Aorta (tissue), 5 donors: ENCODE measurements at regions not wholly inside any gene's neighbourhood (a gene's known extent, or its start where the extent isn't known, plus 50 kb on each side); places are given as distances from the start of the nearest gene placed in this dataset.
"Not testable (repeated sequence)": the region's sequence is repeated elsewhere in the genome, so short reads cannot be mapped to it uniquely, and the experiment has no call there.

Source experiments
- ATAC-seq: fragments of 200-7000 bp; cut with Tn5 transposase; one replicate; pipeline ENCODE4 v1.9.1; 2022; ENCODE audit warnings: moderate library complexity; ENCODE audit not compliant: low FRiP score
- DNase-seq, 2 donors: peaks; one replicate each; pipeline ENCODE4 v3.0.0-alpha.2; 2020
- H3K27ac ChIP-seq, 2 donors: one replicate each; pipeline ENCODE4 v1.5.1; 2013; ENCODE audit warnings: low read length in 2 of 2, mild to moderate bottlenecking in 2 of 2, moderate library complexity in 2 of 2, control low read depth in 1 of 2, inconsistent platforms in 1 of 2, low read depth in 1 of 2
- H3K27me3 ChIP-seq, 2 donors: one replicate each; pipeline ENCODE4 v1.6.1; 2013; ENCODE audit warnings: control low read depth in 1 of 2, low read length in 1 of 2, mild to moderate bottlenecking in 1 of 2, moderate library complexity in 1 of 2; ENCODE audit not compliant: insufficient read depth in 2 of 2, control insufficient read depth in 1 of 2
- H3K36me3 ChIP-seq, 2 donors: one replicate each; pipeline ENCODE4 v1.6.1; 2013; ENCODE audit warnings: control low read depth in 1 of 2, low read length in 1 of 2, mild to moderate bottlenecking in 1 of 2; ENCODE audit not compliant: insufficient read depth in 2 of 2, control insufficient read depth in 1 of 2
- H3K4me1 ChIP-seq, 2 donors: one replicate each; pipeline ENCODE4 v1.6.1; 2013; ENCODE audit warnings: low read length in 2 of 2, control low read depth in 1 of 2, mild to moderate bottlenecking in 1 of 2, moderate library complexity in 1 of 2; ENCODE audit not compliant: insufficient read depth in 2 of 2, control insufficient read depth in 1 of 2
- H3K4me3 ChIP-seq, 2 donors: one replicate each; pipeline ENCODE4 v1.5.1; 2013; ENCODE audit warnings: low read length in 2 of 2, control low read depth in 1 of 2, mild to moderate bottlenecking in 1 of 2
- H3K9me3 ChIP-seq: one replicate; pipeline ENCODE4 v1.6.1; 2013; ENCODE audit warnings: mild to moderate bottlenecking, low read length; ENCODE audit not compliant: control insufficient read depth
- WGBS, 2 donors: extraction: QIAGEN DNeasy Blood & Tissue Kit; methylation state at CpG; one replicate each; pipeline ENCODE4 v1.1.7; 2013; 5-methylcytosine and 5-hydroxymethylcytosine counted together
- intact Hi-C, 2 donors: fragments of 100-400 bp; cut with DNase I; formaldehyde crosslinking; loops; one replicate each; pipeline versions ENCODE4 v1.14.2 to v1.15.0; 2022
- donor health status: healthy with polysubstance abuse.
- donor health status: Bipolar disorder and iron deficiency.
- donor health status: DM: no; HTN: no; CAD: no.
- donor health status: DM: no; HTN: no; CAD: no.
- donor health status: DM: yes; HTN: yes; CAD: no.

DNA sequence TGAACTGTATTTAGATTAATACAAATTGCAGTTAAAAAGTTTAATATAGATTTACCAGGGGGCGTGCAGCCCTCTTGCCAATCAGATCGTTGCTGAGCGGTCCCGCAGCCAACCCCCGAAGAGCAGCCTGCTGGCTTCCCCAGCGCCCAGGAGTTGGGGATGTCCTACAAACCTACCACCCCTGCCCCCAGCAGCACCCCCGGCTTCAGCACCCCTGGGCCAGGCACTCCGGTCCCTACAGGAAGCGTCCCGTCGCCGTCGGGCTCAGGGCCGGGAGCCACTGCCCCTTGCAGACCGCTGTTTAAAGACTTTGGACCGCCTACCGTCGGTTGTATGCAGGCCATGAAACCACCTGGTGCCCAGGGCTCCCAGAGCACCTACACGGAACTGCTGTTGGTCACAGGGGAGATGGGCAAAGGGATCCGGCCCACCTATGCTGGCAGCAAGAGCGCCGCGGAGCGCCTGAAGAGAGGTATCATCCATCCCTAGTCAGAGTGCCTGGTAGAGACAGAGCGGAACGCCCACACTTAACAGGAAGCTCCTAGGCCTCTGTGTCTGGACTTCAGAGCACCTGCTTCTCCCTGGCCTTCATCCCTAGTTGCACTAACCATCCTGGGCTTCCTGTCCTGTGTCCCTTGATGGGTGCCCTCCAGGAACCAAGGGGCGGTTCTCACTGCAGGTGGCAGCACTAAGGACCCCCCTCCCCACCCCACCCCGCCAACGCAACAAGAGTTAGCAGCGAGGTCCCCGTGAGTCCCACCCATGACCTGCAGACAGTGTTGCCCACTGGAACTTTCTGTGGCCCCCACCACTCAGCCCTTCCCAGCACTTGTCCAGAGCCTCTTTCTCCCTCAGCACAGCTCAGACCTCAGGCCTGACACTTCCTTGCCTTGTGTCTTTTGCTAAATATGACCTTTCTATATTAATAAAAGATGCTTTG, 91.5 kb upstream of the ZNG1F start:
- ATAC-seq, result peak; percentile 76
- 59 to 64% methylated on average over 17 to 18 of the region's 31 CpGs for WGBS, 2 donors
- H3K4me3 ChIP-seq, H3K27me3 ChIP-seq, H3K36me3 ChIP-seq, DNase-seq, H3K4me1 ChIP-seq, H3K27ac ChIP-seq, H3K9me3 ChIP-seq, intact Hi-C loops: not testable (repeated sequence)

- H3K27ac ChIP-seq, H3K4me1 ChIP-seq, intact Hi-C loops, DNase-seq, H3K9me3 ChIP-seq, H3K4me3 ChIP-seq, H3K27me3 ChIP-seq, H3K36me3 ChIP-seq: not testable (repeated sequence)
- WGBS, 2 donors, result 79 to 81% methylated on average over 7 to 11 of the region's 13 CpGs
- peak; percentile 72 for ATAC-seq
These were observed 90.3 kb upstream of the ZNG1F start for GRCh38 chr9:41279437-41279836.

DNA sequence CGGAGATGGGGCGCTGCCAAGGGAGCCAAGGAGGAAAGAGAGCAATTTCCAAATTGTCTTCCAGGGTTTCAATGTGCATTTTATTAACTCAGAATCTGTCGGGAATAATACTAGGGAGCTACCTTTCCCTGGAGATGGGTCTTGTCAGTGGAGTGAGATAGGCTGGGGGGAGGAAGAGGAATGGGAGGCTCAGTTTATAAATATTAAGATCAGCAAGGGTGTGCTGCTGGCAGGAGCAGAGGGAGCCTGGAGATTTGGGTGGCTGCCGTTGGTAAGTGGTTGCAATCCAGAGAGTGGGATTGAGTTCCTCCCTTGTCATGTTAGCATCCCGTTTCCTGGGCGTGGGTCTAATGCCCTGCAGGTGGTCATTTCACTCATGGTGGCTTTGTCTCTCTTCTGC, 89.9 kb upstream of the ZNG1F start:
- H3K4me1 ChIP-seq, H3K36me3 ChIP-seq, H3K27me3 ChIP-seq, H3K9me3 ChIP-seq, H3K4me3 ChIP-seq, intact Hi-C loops, DNase-seq, H3K27ac ChIP-seq: not testable (repeated sequence)
- peak; percentile 60 for ATAC-seq
- WGBS, 2 donors, result 89 to 95% methylated on average over 4 to 5 of the region's 6 CpGs

DNA sequence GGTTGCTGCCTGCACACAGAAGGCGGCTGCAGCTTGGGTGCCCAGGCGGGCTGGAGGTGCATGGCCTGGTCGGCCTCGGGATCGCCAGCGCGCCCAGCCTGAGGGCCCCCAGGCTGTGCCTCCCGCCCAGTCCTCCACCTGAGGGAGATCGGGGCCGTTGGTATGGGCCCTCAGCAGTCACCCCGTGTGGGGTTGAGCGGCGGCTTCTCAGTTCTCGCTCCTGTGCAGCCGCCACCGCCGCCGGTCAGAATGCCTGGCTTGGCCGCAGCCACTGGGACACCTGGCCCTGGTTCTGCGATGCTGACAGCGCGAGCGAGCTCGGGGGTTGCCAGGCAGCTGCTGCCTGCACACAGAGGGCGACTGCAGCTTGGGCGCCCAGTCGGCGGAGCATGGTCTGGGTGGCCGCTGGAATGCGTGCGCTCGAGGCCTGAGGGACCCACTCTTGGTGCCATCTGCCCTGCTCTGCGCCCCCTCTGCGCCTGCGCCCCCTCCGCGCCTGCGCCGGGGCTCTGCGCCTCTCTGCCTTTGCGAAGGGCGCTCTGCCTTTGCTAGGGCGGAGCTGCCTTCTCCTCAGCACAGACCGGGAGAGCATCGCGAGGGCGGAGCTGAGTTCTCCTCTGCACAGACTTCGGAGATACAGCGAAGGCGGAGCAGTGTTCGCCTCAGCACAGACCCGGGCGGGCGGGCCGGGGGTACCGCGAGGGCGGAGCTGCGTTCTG, 84.6 kb upstream of the ZNG1F start:
- 8 to 11% methylated on average over 29 to 50 of the region's 59 CpGs for WGBS, 2 donors
- H3K4me3 ChIP-seq, result peak overlapping the region in 1 of 2 donors; percentile 17
- DNase-seq (peak in 1 of 2 donors; percentile 72), ATAC-seq (peak; percentile 95)
- H3K4me1 ChIP-seq, H3K27ac ChIP-seq, H3K27me3 ChIP-seq, H3K36me3 ChIP-seq, H3K9me3 ChIP-seq, intact Hi-C loops: not testable (repeated sequence)

- H3K4me3 ChIP-seq, ATAC-seq, intact Hi-C loops, H3K27ac ChIP-seq, H3K36me3 ChIP-seq, H3K9me3 ChIP-seq, H3K27me3 ChIP-seq, H3K4me1 ChIP-seq: not testable (repeated sequence)
- peak in 1 of 2 donors; percentile 60 for DNase-seq
- 9 to 13% methylated on average over 16 to 37 of the region's 49 CpGs for WGBS, 2 donors
These were observed 83.9 kb upstream of the ZNG1F start for GRCh38 chr9:41272879-41273548.

GRCh38 chr9:41270992-41271391, 81.9 kb upstream of the ZNG1F start:
- H3K4me3 ChIP-seq, intact Hi-C loops, H3K9me3 ChIP-seq, H3K27me3 ChIP-seq, DNase-seq, ATAC-seq, H3K36me3 ChIP-seq, H3K27ac ChIP-seq, H3K4me1 ChIP-seq: not testable (repeated sequence)
- no CpG with 5 or more reads among the region's 1 CpG for WGBS, 2 donors

GRCh38 chr9:41269471-41269870, 80.4 kb upstream of the ZNG1F start:
- H3K27me3 ChIP-seq, H3K4me1 ChIP-seq, H3K36me3 ChIP-seq, H3K9me3 ChIP-seq, intact Hi-C loops, H3K27ac ChIP-seq, DNase-seq, H3K4me3 ChIP-seq: not testable (repeated sequence)
- ATAC-seq, result peak; percentile 15
- 26 to 34% methylated on average over 7 to 10 of the region's 14 CpGs for WGBS, 2 donors

GRCh38 chr9:41269054-41269453, 79.9 kb upstream of the ZNG1F start:
- H3K36me3 ChIP-seq, H3K27ac ChIP-seq, ATAC-seq, H3K9me3 ChIP-seq, H3K27me3 ChIP-seq, H3K4me3 ChIP-seq, H3K4me1 ChIP-seq, intact Hi-C loops: not testable (repeated sequence)
- 10 to 18% methylated on average over 13 to 16 of the region's 18 CpGs for WGBS, 2 donors
- DNase-seq, result peak in 1 of 2 donors; percentile 43
